ENCODE measurements at regions not wholly inside any gene's neighbourhood (a gene's known extent, or its start where the extent isn't known, plus 50 kb on each side); places are given as distances from the start of the nearest gene placed in this dataset.
A peak's percentile ranks its signal among the peaks of the same experiment; 100 is the strongest.

- Histone ChIP-seq H2AFZ (no peak overlapping the region), H3K36me3 (ENCODE audit: low read depth) (no peaks in the 10 kb centered on the region), H3K4me1 (ENCODE audit: insufficient read depth) (no peaks in the 10 kb centered on the region), H3K27me3 (replicated peaks; ENCODE audit: insufficient read depth) (no peaks in the 10 kb centered on the region), H3K9ac (no peak overlapping the region), H3K9me3 (ENCODE audit: low read depth) (no peaks in the 10 kb centered on the region), H3K27ac (no peak overlapping the region), H4K20me1 (ENCODE audit: insufficient read depth) (no peaks in the 10 kb centered on the region), H3K9me2 (ENCODE audit: insufficient read depth) (no peaks in the 10 kb centered on the region), H3K79me2 (ENCODE audit: insufficient read depth) (no peaks in the 10 kb centered on the region), H3F3A (ENCODE audit: insufficient read depth) (no peaks in the 10 kb centered on the region), H3K4me2 (ENCODE audit: unreplicated experiment) (no peak overlapping the region), H3K4me3 (no peak overlapping the region)
- TF ChIP-seq EZH2phosphoT487 (IDR thresholded peaks at IDR 0.05; ENCODE audit: insufficient read depth, low read depth) (no peak), EZH2 (IDR thresholded peaks at IDR 0.05; ENCODE audit: insufficient read depth, poor library complexity, severe bottlenecking) (no peak)
- WGBS, 2 experiments (ENCODE audit: low coverage in 1 of 2, low lambda C conversion rate in 2 of 2, missing lambda C conversion rate in 2 of 2), result 0 to 2% methylated on average over 2 of the region's 2 CpGs
- in situ Hi-C loops (cut with MboI), result no loop called here
- DNase-seq, result no peak
Observed at GRCh38 chr5:5637173-5637572, 214.7 kb downstream of the ICE1 start.

- Histone ChIP-seq H2AFZ (no peak overlapping the region), H3K9me3 (ENCODE audit: low read depth) (no peaks in the 10 kb centered on the region), H3K27ac (no peak overlapping the region), H3K9ac (no peak overlapping the region), H3K9me2 (ENCODE audit: insufficient read depth) (no peaks in the 10 kb centered on the region), H3K4me2 (ENCODE audit: unreplicated experiment) (no peak overlapping the region), H3K4me1 (ENCODE audit: insufficient read depth) (no peaks in the 10 kb centered on the region), H3K4me3 (no peak overlapping the region), H3K27me3 (replicated peaks; ENCODE audit: insufficient read depth) (no peaks in the 10 kb centered on the region), H3K79me2 (ENCODE audit: insufficient read depth) (no peaks in the 10 kb centered on the region), H3K36me3 (ENCODE audit: low read depth) (no peaks in the 10 kb centered on the region), H4K20me1 (ENCODE audit: insufficient read depth) (no peaks in the 10 kb centered on the region), H3F3A (ENCODE audit: insufficient read depth) (no peaks in the 10 kb centered on the region)
- WGBS, 2 experiments (ENCODE audit: low coverage in 1 of 2, low lambda C conversion rate in 2 of 2, missing lambda C conversion rate in 2 of 2), result 5% methylated on average over 4 of the region's 4 CpGs
- DNase-seq, result no peak
- no peak for TF ChIP-seq EZH2phosphoT487 (IDR thresholded peaks at IDR 0.05; ENCODE audit: insufficient read depth, low read depth)
- TF ChIP-seq EZH2 (IDR thresholded peaks at IDR 0.05; ENCODE audit: insufficient read depth, poor library complexity, severe bottlenecking), result no peak
- in situ Hi-C loops (cut with MboI), result no loop called here
Observed at GRCh38 chr5:5634817-5635216, 212.3 kb downstream of the ICE1 start.

- H3K27ac ChIP-seq, result no peak overlapping the region
- TF ChIP-seq EZH2phosphoT487 (IDR thresholded peaks at IDR 0.05; ENCODE audit: insufficient read depth, low read depth) (no peak), EZH2 (IDR thresholded peaks at IDR 0.05; ENCODE audit: insufficient read depth, poor library complexity, severe bottlenecking) (no peak)
- no peaks in the 10 kb centered on the region for H3K27me3 ChIP-seq (replicated peaks; ENCODE audit: insufficient read depth)
- no peaks in the 10 kb centered on the region for H3K9me3 ChIP-seq (ENCODE audit: low read depth)
- H3K4me1 ChIP-seq (ENCODE audit: insufficient read depth), result no peaks in the 10 kb centered on the region
- no peaks in the 10 kb centered on the region for H3F3A ChIP-seq (ENCODE audit: insufficient read depth)
- no peak for DNase-seq
- H3K4me3 ChIP-seq, result no peak overlapping the region
- H2AFZ ChIP-seq, result no peak overlapping the region
- no peaks in the 10 kb centered on the region for H3K79me2 ChIP-seq (ENCODE audit: insufficient read depth)
- H3K9me2 ChIP-seq (ENCODE audit: insufficient read depth), result no peaks in the 10 kb centered on the region
- no peaks in the 10 kb centered on the region for H4K20me1 ChIP-seq (ENCODE audit: insufficient read depth)
- in situ Hi-C loops (cut with MboI), result no loop called here
- WGBS, 2 experiments (ENCODE audit: low coverage in 1 of 2, low lambda C conversion rate in 2 of 2, missing lambda C conversion rate in 2 of 2), result 13 to 18% methylated on average over 4 of the region's 4 CpGs
- H3K4me2 ChIP-seq (ENCODE audit: unreplicated experiment), result no peak overlapping the region
- H3K9ac ChIP-seq, result no peak overlapping the region
- no peaks in the 10 kb centered on the region for H3K36me3 ChIP-seq (ENCODE audit: low read depth)
Observed at GRCh38 chr5:5633579-5633978, 211.1 kb downstream of the ICE1 start.

GRCh38 chr5:5632678-5633077 lies 210.2 kb downstream of the ICE1 start:
- Histone ChIP-seq H3K9ac (no peak overlapping the region), H3K9me3 (ENCODE audit: low read depth) (no peaks in the 10 kb centered on the region), H3K4me3 (no peak overlapping the region), H3K9me2 (ENCODE audit: insufficient read depth) (no peaks in the 10 kb centered on the region), H3K27me3 (replicated peaks; ENCODE audit: insufficient read depth) (no peaks in the 10 kb centered on the region), H4K20me1 (ENCODE audit: insufficient read depth) (no peaks in the 10 kb centered on the region), H3F3A (ENCODE audit: insufficient read depth) (no peaks in the 10 kb centered on the region), H3K36me3 (ENCODE audit: low read depth) (no peaks in the 10 kb centered on the region), H3K79me2 (ENCODE audit: insufficient read depth) (no peaks in the 10 kb centered on the region), H3K4me2 (ENCODE audit: unreplicated experiment) (no peak overlapping the region), H3K4me1 (ENCODE audit: insufficient read depth) (no peaks in the 10 kb centered on the region), H3K27ac (no peak overlapping the region), H2AFZ (no peak overlapping the region)
- in situ Hi-C loops (cut with MboI), result no loop called here
- 15 to 17% methylated on average over 2 of the region's 2 CpGs for WGBS, 2 experiments (ENCODE audit: low coverage in 1 of 2, low lambda C conversion rate in 2 of 2, missing lambda C conversion rate in 2 of 2)
- DNase-seq, result no peak
- no peak for TF ChIP-seq EZH2phosphoT487 (IDR thresholded peaks at IDR 0.05; ENCODE audit: insufficient read depth, low read depth)
- TF ChIP-seq EZH2 (IDR thresholded peaks at IDR 0.05; ENCODE audit: insufficient read depth, poor library complexity, severe bottlenecking), result no peak

- H3K4me1 ChIP-seq (ENCODE audit: insufficient read depth), result no peaks in the 10 kb centered on the region
- no peaks in the 10 kb centered on the region for H3K27me3 ChIP-seq (replicated peaks; ENCODE audit: insufficient read depth)
- H4K20me1 ChIP-seq (ENCODE audit: insufficient read depth), result no peaks in the 10 kb centered on the region
- no peaks in the 10 kb centered on the region for H3K36me3 ChIP-seq (ENCODE audit: low read depth)
- no peak overlapping the region for H3K27ac ChIP-seq
- in situ Hi-C loops (cut with MboI), result no loop called here
- H3K4me3 ChIP-seq, result no peak overlapping the region
- H3K9me2 ChIP-seq (ENCODE audit: insufficient read depth), result no peaks in the 10 kb centered on the region
- no peak overlapping the region for H3K9ac ChIP-seq
- H3K4me2 ChIP-seq (ENCODE audit: unreplicated experiment), result no peak overlapping the region
- TF ChIP-seq EZH2phosphoT487 (IDR thresholded peaks at IDR 0.05; ENCODE audit: insufficient read depth, low read depth), result no peak
- TF ChIP-seq EZH2 (IDR thresholded peaks at IDR 0.05; ENCODE audit: insufficient read depth, poor library complexity, severe bottlenecking), result no peak
- H3K9me3 ChIP-seq (ENCODE audit: low read depth), result no peaks in the 10 kb centered on the region
- no peak overlapping the region for H2AFZ ChIP-seq
- no peaks in the 10 kb centered on the region for H3K79me2 ChIP-seq (ENCODE audit: insufficient read depth)
- H3F3A ChIP-seq (ENCODE audit: insufficient read depth), result no peaks in the 10 kb centered on the region
- peak; percentile 1 for DNase-seq
- WGBS, 2 experiments (ENCODE audit: low coverage in 1 of 2, low lambda C conversion rate in 2 of 2, missing lambda C conversion rate in 2 of 2), result 11 to 12% methylated on average over 5 of the region's 5 CpGs
Observed at GRCh38 chr5:5629607-5629978, 207.1 kb downstream of the ICE1 start.

Measured in GM23248 (cell line).